Uterus (tissue), 2 donors: ENCODE measurements at regions not wholly inside any gene's neighbourhood (a gene's known extent, or its start where the extent isn't known, plus 50 kb on each side); places are given as distances from the start of the nearest gene placed in this dataset.

Experiments used
- CTCF ChIP-seq, 4 experiments: fragments of 200-600 bp in 2 of 4; fragments of 450-650 bp in 2 of 4; sonication (generic) in 2 of 4; IDR thresholded peaks; one replicate each; pipeline ENCODE4 v1.5.1; 2016 to 2019; ENCODE audit warnings: antibody characterized with exemption in 4 of 4, mild to moderate bottlenecking in 2 of 4, moderate library complexity in 1 of 4
- POLR2A ChIP-seq, 2 donors: fragments of 450-650 bp; IDR thresholded peaks; one replicate each; pipeline ENCODE4 v1.6.1; 2016; ENCODE audit warnings: antibody characterized with exemption in 2 of 2, mild to moderate bottlenecking in 1 of 2, moderate library complexity in 1 of 2

- TF ChIP-seq CTCF (IDR thresholded peaks at IDR 0.05) (no peak), POLR2A (IDR thresholded peaks at IDR 0.05) (no peak)
Measured at GRCh38 chr4:14087459-14087858, 459.9 kb upstream of the BOD1L1 start.
